Glomerular endothelial cell (primary cell): ENCODE measurements at regions not wholly inside any gene's neighbourhood (a gene's known extent, or its start where the extent isn't known, plus 50 kb on each side); places are given as distances from the start of the nearest gene placed in this dataset.

Experiments
- DNase-seq: peaks from one replicate; pipeline ENCODE4 v3.0.0-alpha.2; 2011; ENCODE audit warnings: low read depth, low spot score; ENCODE audit errors: extremely low read depth

- DNase-seq = no peak
Observed at GRCh38 chr3:24830230-24831152, 335.8 kb upstream of the THRB start.

GRCh38 chr3:24831221-24831620 lies 336.6 kb upstream of the THRB start:
- no peak for DNase-seq

- DNase-seq = no peak
Observed at GRCh38 chr3:24832891-24833290, 338.2 kb upstream of the THRB start.

GRCh38 chr3:24834442-24834841 lies 339.8 kb upstream of the THRB start:
- DNase-seq = no peak

- DNase-seq = no peak
Observed at GRCh38 chr3:24835510-24835909, 340.9 kb upstream of the THRB start.

- DNase-seq = no peak
Observed at GRCh38 chr3:24837601-24838000, 343.0 kb upstream of the THRB start.

GRCh38 chr3:24838533-24838932 lies 343.9 kb upstream of the THRB start:
- DNase-seq = no peak

- no peak for DNase-seq
Observed at GRCh38 chr3:24843955-24844354, 349.3 kb upstream of the THRB start.

GRCh38 chr3:24845524-24846155 lies 351.0 kb upstream of the THRB start:
- no peak for DNase-seq

- no peak for DNase-seq
Observed at GRCh38 chr3:24846286-24846860, 351.7 kb upstream of the THRB start.

- peak; percentile 2 for DNase-seq
Observed at GRCh38 chr3:24850245-24850644, 355.6 kb upstream of the THRB start.

GRCh38 chr3:24853685-24854490 lies 359.2 kb upstream of the THRB start:
- no peak for DNase-seq

GRCh38 chr3:24854748-24855147 lies 360.1 kb upstream of the THRB start:
- DNase-seq = no peak

- no peak for DNase-seq
Observed at GRCh38 chr3:24857945-24858344, 363.3 kb upstream of the THRB start.

- DNase-seq = no peak
Observed at GRCh38 chr3:24863215-24863614, 368.6 kb upstream of the THRB start.

GRCh38 chr3:24867783-24868182 lies 373.1 kb upstream of the THRB start:
- DNase-seq = no peak

GRCh38 chr3:24881239-24881638 lies 386.6 kb upstream of the THRB start:
- no peak for DNase-seq

GRCh38 chr3:24886501-24886900 lies 391.9 kb upstream of the THRB start:
- DNase-seq = no peak

GRCh38 chr3:24890012-24890411 lies 395.4 kb upstream of the THRB start:
- DNase-seq = no peak

- DNase-seq = no peak
Observed at GRCh38 chr3:24899373-24899772, 404.7 kb upstream of the THRB start.
